Fibroblast of mammary gland (primary cell): ENCODE measurements at regions not wholly inside any gene's neighbourhood (a gene's known extent, or its start where the extent isn't known, plus 50 kb on each side); places are given as distances from the start of the nearest gene placed in this dataset.

Source experiments
- DNase-seq: peaks from one replicate; pipeline ENCODE4 v3.0.0-alpha.2; 2010; ENCODE audit warnings: low read depth
- H3K4me3 ChIP-seq: 2 replicates; pipeline ENCODE4 v1.5.1; 2011; ENCODE audit warnings: low read depth, mild to moderate bottlenecking, low read length, moderate library complexity; ENCODE audit not compliant: control insufficient read depth
- TF ChIP-seq, protein P1 (sequence below): conservative IDR thresholded peaks from 2 replicates; pipeline ENCODE4 v1.5.1; 2011; ENCODE audit warnings: low read depth, low read length, inconsistent platforms; ENCODE audit not compliant: control insufficient read depth, insufficient read depth

GRCh38 chr10:131676046-131676799, 224.6 kb upstream of the PPP2R2D start:
- no peak for DNase-seq
- no peak overlapping the region for H3K4me3 ChIP-seq
- TF ChIP-seq, protein P1, sequence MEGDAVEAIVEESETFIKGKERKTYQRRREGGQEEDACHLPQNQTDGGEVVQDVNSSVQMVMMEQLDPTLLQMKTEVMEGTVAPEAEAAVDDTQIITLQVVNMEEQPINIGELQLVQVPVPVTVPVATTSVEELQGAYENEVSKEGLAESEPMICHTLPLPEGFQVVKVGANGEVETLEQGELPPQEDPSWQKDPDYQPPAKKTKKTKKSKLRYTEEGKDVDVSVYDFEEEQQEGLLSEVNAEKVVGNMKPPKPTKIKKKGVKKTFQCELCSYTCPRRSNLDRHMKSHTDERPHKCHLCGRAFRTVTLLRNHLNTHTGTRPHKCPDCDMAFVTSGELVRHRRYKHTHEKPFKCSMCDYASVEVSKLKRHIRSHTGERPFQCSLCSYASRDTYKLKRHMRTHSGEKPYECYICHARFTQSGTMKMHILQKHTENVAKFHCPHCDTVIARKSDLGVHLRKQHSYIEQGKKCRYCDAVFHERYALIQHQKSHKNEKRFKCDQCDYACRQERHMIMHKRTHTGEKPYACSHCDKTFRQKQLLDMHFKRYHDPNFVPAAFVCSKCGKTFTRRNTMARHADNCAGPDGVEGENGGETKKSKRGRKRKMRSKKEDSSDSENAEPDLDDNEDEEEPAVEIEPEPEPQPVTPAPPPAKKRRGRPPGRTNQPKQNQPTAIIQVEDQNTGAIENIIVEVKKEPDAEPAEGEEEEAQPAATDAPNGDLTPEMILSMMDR = no peak

GRCh38 chr10:131676800-131677421, 223.9 kb upstream of the PPP2R2D start:
- TF ChIP-seq, protein P1 = no peak
- DNase-seq = no peak
- H3K4me3 ChIP-seq = no peak overlapping the region

DNA sequence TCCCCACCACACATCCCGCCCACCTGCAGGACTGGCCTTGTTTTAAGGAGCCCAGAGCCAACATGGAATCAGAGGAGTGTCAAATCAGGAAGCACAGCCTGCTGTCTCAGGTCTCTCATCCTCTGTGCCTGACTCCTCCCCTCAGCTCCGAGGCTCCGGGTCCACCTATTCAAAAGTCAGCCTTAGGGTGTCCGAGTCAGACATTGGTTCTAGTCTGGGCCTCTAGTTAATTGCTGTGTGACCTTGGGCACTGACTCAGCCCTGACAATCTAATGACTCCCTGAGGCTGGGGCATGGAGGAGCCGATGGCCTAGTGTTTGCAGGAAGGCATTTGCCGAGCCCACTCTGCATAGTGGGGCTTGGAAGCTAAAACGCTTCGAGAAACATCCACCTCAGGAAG, 223.1 kb upstream of the PPP2R2D start:
- TF ChIP-seq, protein P1 = no peak
- DNase-seq = no peak
- H3K4me3 ChIP-seq = no peak overlapping the region

DNA sequence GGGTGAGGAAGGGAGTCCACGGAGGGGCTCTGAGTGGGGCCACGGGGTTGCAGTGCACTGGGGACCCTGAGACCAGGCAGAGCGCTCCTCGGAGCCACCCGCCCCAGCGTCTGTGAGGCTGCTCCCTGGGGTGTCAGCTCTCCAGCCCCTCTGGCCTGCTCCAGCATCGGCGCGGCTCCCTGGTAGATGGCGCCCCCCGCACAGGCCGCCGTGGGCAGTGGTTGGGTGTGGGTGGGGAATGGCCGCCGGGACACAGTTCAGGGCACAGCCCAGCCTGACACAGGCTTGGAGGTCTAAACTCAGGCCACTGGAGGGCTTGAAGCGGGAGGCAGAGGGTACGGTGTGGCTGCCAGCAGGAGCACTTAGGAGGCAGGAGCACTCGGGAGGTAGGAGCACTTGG, 222.6 kb upstream of the PPP2R2D start:
- DNase-seq = no peak
- TF ChIP-seq, protein P1 = no peak
- H3K4me3 ChIP-seq = no peak overlapping the region

DNA sequence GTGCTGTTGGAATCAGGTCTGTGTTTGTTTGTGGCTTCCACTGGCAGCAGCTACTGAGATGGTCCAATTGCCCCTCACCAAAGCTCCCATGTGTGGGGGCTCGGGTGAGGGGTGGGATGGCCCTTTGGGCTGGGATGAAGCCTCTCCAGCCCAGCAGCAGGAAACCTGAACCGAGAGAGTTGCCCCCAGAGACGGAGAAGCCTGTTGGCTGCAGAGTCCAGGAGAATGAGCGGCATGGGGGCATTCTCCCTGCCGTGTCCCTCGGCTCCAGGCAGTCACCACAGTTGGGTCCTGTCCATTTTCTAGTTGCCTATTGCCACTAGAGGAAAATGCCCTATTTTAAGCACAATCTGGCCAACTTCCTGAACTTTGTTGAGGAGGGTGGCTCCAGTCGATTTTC, 222.2 kb upstream of the PPP2R2D start:
- TF ChIP-seq, protein P1 = no peak
- H3K4me3 ChIP-seq = no peak overlapping the region
- no peak for DNase-seq

- no peak overlapping the region for H3K4me3 ChIP-seq
- DNase-seq = no peak
- TF ChIP-seq, protein P1 = no peak
Observed at GRCh38 chr10:131679926-131680325, 220.9 kb upstream of the PPP2R2D start.
